ENCODE measurements at regions not wholly inside any gene's neighbourhood (a gene's known extent, or its start where the extent isn't known, plus 50 kb on each side); places are given as distances from the start of the nearest gene placed in this dataset.

DNA sequence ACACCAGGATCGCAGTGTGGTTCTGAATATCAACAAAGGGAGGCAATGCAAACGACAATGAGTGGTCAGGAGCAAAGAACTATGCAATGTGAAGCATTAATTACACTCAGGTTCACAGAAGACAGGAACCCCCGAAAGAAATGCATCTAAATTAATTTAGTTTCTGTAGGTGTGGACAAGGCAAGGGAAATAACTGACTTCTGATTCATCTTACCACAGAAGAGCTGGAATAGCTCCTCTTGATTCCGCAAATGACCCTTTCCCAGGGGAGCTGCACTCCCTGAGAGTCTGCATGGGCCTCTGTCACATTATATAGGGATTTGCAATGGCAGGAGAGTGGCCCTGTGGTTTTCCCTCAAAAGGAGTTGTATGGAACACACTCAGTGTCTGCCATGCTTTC, 263.9 kb upstream of the APCDD1 start:
- no peak overlapping the region for H3K9ac ChIP-seq (ENCODE audit: low read depth, low read length, poor library complexity, severe bottlenecking)
- no peaks in the 10 kb centered on the region for H3K36me3 ChIP-seq (ENCODE audit: insufficient read depth, low read length)
- H3K4me1 ChIP-seq (ENCODE audit: insufficient read depth, low read length, poor library complexity, severe bottlenecking), result no peaks in the 10 kb centered on the region
- H3K9me2 ChIP-seq (replicated peaks; ENCODE audit: low read depth, low read length), result no peaks in the 10 kb centered on the region
- no peaks in the 10 kb centered on the region for H4K20me1 ChIP-seq (ENCODE audit: insufficient read depth, low read length, poor library complexity, severe bottlenecking)
- no peaks in the 10 kb centered on the region for H3K9me3 ChIP-seq (ENCODE audit: insufficient read depth, low read depth, low read length)
- H2AFZ ChIP-seq (ENCODE audit: low read length), result no peak overlapping the region
- H3K79me2 ChIP-seq (ENCODE audit: insufficient read depth, low read length), result no peaks in the 10 kb centered on the region
- no peak overlapping the region for H3K4me3 ChIP-seq (ENCODE audit: low read length, poor library complexity, severe bottlenecking)
- H3K4me2 ChIP-seq (ENCODE audit: low read depth, low read length, poor library complexity, severe bottlenecking), result no peak overlapping the region
- no peaks in the 10 kb centered on the region for H3F3A ChIP-seq (ENCODE audit: low read depth)
- TF ChIP-seq EZH2phosphoT487 (IDR thresholded peaks at IDR 0.05; ENCODE audit: borderline replicate concordance), result no peak
- TF ChIP-seq, protein P1, sequence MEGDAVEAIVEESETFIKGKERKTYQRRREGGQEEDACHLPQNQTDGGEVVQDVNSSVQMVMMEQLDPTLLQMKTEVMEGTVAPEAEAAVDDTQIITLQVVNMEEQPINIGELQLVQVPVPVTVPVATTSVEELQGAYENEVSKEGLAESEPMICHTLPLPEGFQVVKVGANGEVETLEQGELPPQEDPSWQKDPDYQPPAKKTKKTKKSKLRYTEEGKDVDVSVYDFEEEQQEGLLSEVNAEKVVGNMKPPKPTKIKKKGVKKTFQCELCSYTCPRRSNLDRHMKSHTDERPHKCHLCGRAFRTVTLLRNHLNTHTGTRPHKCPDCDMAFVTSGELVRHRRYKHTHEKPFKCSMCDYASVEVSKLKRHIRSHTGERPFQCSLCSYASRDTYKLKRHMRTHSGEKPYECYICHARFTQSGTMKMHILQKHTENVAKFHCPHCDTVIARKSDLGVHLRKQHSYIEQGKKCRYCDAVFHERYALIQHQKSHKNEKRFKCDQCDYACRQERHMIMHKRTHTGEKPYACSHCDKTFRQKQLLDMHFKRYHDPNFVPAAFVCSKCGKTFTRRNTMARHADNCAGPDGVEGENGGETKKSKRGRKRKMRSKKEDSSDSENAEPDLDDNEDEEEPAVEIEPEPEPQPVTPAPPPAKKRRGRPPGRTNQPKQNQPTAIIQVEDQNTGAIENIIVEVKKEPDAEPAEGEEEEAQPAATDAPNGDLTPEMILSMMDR (conservative IDR thresholded peaks at IDR 0.05; ENCODE audit: low read length), result no peak
- H3K27me3 ChIP-seq (ENCODE audit: insufficient read depth, low read length, poor library complexity, severe bottlenecking), result no peaks in the 10 kb centered on the region

DNA sequence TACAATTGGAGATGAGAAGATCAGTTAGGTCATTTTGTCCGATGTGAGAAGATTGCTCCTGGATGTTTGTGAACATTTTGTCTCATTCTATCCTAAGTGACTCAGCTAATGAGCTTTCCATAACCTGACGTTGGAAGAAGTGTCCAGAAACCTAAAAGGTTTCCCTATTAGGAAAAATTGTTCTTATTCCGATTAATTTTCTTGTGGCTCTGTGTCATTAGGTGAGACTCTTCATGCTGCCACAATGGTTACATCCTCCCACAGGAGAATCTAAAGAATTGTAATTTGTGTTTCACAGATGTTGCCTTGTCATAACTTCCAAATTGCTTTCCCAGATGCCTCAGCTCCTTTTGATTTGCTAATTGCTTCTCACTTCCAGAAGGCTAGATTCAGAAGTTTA, 261.0 kb upstream of the APCDD1 start:
- no peak for TF ChIP-seq EZH2phosphoT487 (IDR thresholded peaks at IDR 0.05; ENCODE audit: borderline replicate concordance)
- TF ChIP-seq, protein P1 (conservative IDR thresholded peaks at IDR 0.05; ENCODE audit: low read length), result no peak
- no peaks in the 10 kb centered on the region for H3K9me3 ChIP-seq (ENCODE audit: insufficient read depth, low read depth, low read length)
- no peaks in the 10 kb centered on the region for H4K20me1 ChIP-seq (ENCODE audit: insufficient read depth, low read length, poor library complexity, severe bottlenecking)
- no peak overlapping the region for H2AFZ ChIP-seq (ENCODE audit: low read length)
- no peaks in the 10 kb centered on the region for H3K27me3 ChIP-seq (ENCODE audit: insufficient read depth, low read length, poor library complexity, severe bottlenecking)
- no peak overlapping the region for H3K4me2 ChIP-seq (ENCODE audit: low read depth, low read length, poor library complexity, severe bottlenecking)
- H3K9me2 ChIP-seq (replicated peaks; ENCODE audit: low read depth, low read length), result no peaks in the 10 kb centered on the region
- no peaks in the 10 kb centered on the region for H3K79me2 ChIP-seq (ENCODE audit: insufficient read depth, low read length)
- H3K9ac ChIP-seq (ENCODE audit: low read depth, low read length, poor library complexity, severe bottlenecking), result no peak overlapping the region
- no peaks in the 10 kb centered on the region for H3K36me3 ChIP-seq (ENCODE audit: insufficient read depth, low read length)
- no peaks in the 10 kb centered on the region for H3K4me1 ChIP-seq (ENCODE audit: insufficient read depth, low read length, poor library complexity, severe bottlenecking)
- H3F3A ChIP-seq (ENCODE audit: low read depth), result no peaks in the 10 kb centered on the region
- no peak overlapping the region for H3K4me3 ChIP-seq (ENCODE audit: low read length, poor library complexity, severe bottlenecking)

DNA sequence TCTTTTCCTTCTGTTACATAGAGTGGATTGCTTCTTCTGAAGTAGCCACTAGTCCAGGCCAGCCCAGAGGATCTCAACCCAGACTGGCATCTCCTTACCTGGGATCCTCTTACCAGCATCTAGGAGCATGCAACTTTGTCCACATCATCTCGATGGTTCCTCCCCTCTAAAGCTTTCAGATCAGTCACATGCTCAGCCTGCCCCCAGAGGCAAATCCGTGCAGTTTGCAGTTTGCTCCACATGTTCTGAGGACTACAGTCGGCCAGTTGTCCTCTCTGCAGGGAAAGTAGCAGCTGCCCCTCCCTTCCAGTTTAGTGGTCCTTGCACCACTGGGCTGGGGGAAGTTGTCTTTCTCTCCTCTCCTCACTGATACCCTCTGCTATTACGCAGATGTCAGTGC, 259.8 kb upstream of the APCDD1 start:
- TF ChIP-seq, protein P1 (conservative IDR thresholded peaks at IDR 0.05; ENCODE audit: low read length), result no peak
- no peak for TF ChIP-seq EZH2phosphoT487 (IDR thresholded peaks at IDR 0.05; ENCODE audit: borderline replicate concordance)
- Histone ChIP-seq H3K9ac (ENCODE audit: low read depth, low read length, poor library complexity, severe bottlenecking) (no peak overlapping the region), H3K36me3 (ENCODE audit: insufficient read depth, low read length) (no peaks in the 10 kb centered on the region), H3K4me2 (ENCODE audit: low read depth, low read length, poor library complexity, severe bottlenecking) (no peak overlapping the region), H3K9me3 (ENCODE audit: insufficient read depth, low read depth, low read length) (no peaks in the 10 kb centered on the region), H3K79me2 (ENCODE audit: insufficient read depth, low read length) (no peaks in the 10 kb centered on the region), H3K9me2 (replicated peaks; ENCODE audit: low read depth, low read length) (no peaks in the 10 kb centered on the region), H3F3A (ENCODE audit: low read depth) (no peaks in the 10 kb centered on the region), H3K4me1 (ENCODE audit: insufficient read depth, low read length, poor library complexity, severe bottlenecking) (no peaks in the 10 kb centered on the region), H4K20me1 (ENCODE audit: insufficient read depth, low read length, poor library complexity, severe bottlenecking) (no peaks in the 10 kb centered on the region), H2AFZ (ENCODE audit: low read length) (no peak overlapping the region), H3K4me3 (ENCODE audit: low read length, poor library complexity, severe bottlenecking) (no peak overlapping the region), H3K27me3 (ENCODE audit: insufficient read depth, low read length, poor library complexity, severe bottlenecking) (no peaks in the 10 kb centered on the region)
